CD4-positive, alpha-beta T cell treated with Interleukin-4 for 4 hours (primary cell): ENCODE measurements at regions not wholly inside any gene's neighbourhood (a gene's known extent, or its start where the extent isn't known, plus 50 kb on each side); places are given as distances from the start of the nearest gene placed in this dataset.

Source experiments
- DNase-seq: peaks from one replicate; pipeline ENCODE4 v3.0.0-alpha.2; 2020

DNA sequence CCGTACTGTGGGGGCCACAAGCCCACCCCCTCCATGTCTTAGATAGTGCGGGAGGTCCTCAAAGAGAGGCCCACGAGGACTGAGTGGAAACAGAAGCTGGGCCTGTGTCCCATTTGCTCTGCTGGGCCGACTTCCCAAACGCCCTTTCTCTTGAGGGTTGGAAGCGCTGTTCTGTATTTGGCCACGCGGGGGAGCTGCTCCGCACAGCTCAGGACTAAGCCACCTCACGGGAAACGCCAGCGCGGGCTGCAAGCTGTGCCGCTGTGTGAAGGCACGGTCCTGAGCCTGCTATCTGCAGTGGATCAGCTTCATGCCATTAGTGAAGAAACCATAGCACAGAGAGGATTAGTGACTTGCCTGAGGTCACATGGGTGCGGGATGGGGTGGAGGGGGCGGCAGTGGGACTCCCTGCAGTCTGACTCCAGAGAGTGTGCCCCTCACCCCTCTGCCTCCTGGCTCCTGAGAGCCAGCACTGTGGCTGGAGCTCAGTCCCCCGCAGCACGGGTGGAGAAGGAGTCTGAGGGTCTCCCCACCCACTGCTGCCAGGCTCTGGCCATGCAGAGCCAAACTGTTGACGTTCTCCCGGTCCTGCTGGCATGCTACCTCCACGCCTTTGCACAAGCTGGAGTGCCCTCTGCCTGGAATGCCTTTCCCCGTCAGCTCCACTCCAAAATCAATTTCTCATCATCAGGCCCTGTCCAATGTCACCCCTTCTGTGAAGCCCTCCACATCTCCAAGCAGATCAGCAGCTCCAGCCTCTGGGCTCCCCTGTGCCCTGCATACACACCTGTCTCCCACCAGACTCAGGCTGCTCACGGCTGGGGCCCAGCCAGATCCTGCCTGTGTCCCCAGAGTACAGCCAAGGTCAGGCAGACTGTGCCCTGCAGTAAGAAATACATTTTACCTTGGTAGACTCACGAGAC, 51.5 kb upstream of the LRRC32 start:
- DNase-seq, result peak; percentile 72

DNA sequence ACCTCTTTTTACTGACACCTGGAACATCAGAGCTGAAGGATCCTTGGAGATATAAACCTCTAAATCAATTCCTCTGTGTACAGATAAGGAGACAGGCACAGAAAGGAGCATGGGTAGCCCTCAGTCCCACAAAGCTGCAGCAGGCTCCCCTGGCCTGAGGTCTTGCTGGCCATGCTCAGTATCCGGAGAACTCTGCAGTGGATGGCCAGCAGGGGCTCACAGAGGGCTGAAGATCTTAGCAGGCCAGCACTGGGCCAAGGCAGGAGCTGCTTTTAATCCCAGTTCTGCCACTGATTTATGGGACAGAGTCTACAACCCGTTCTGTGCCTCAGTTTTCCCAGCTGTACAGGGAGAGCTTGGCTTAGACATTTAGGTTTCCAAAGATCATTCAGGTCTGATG, 52.6 kb upstream of the LRRC32 start:
- no peak for DNase-seq

GRCh38 chr11:76723548-76723947, 53.0 kb upstream of the LRRC32 start:
- DNase-seq, result no peak

DNA sequence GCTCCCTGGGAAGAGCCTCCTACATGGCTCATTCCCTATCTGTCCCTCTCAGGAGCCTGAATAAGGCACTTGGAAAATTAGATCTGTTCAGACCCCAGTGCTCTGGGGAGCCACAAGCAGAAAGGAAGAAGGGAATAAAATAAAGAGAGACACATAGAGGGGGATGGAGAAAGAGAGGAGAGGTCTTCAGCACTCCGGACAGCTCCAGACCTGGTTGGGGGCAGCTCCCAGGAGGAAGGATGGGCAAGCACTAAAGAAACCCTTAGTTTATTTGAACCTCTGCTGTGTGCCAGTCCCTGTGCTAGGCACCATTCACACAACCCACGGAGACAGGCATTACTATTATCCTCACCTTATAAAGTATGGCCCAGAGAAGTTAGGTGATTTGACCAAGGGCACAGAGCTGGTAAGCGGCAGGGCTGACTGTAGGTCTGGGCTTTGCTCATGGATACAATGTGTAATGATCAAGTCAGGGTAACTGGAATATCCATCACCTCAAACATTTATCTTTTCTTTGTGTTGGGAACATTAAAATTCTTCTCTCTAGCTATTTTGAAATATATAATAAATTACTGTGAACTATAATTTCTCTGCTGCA, 53.7 kb upstream of the LRRC32 start:
- DNase-seq, result no peak

DNA sequence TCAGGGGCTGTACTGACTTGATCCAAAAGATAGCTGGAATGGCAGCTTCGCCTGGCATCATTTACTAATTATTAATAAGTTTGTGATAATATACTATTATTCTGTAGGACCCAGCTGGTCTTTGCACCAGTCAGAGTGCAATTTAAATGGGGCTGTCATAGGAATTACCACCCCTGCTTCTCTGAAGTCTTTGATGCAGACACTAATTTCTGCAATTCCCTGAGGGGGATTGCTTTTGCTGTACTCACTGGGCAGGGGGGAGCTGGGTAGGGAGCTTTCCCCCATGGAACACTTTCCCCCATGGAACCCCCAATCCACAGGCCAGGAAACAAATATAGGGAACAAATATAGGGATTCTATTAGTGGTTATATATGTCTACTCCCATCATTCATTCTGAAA, 54.9 kb upstream of the TSKU start:
- no peak for DNase-seq

DNA sequence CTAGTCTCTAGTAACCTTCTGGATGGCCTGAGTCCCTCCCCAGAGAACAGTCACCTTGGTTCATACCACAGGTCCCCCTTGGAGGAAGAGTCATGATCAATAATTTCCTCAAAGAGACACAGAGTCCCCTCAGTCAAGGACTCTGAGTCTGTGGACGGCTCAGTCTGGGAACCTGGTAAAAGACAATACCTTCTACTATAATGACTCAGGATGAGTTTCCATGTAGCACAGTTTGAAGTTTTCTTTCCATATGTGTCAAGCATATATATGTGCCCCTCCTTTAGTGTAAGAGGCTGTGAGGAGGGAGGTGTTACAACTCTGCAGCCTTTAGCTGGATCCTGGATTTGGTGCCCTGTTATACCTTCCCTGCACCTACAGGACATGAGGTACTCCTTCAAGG, 54.4 kb upstream of the TSKU start:
- DNase-seq, result no peak

GRCh38 chr11:76729214-76729613, 53.9 kb upstream of the TSKU start:
- DNase-seq, result no peak

DNA sequence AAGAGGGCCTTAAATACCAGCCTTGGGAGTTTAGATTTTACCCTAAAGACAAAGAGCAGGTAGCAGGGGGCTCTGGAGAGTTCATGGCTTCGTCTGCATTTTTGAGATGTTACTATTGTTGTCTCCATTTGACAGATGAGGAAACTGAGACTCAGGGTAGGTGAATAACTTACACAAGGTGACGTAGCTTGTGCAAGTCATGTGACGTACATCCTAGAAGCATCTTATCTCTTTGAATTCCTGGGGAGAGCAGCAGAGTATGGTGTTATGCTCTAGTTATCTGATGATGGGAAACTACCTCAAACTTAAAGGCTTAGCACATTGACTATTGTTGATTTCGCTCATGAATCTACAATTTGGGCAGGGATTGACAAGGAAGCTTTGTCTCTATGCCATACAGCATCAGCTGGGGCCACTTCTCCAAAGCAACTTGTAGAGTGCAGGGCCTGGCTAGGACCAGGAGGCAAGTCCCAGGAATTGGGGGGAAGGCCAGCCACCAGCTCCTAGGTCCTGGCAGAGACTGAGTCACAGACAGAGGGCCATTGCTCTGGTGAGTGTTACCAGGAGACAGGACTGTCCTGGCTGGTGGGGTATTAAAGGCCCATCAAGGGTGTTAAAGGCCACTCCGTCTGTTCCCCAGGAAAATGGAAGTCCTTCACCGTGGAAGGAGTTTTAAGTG, 52.1 kb upstream of the TSKU start:
- DNase-seq, result no peak

GRCh38 chr11:76732643-76733042, 50.5 kb upstream of the TSKU start:
- DNase-seq, result no peak
